Mesenteric fat pad (tissue), 1 donor: ENCODE measurements at regions not wholly inside any gene's neighbourhood (a gene's known extent, or its start where the extent isn't known, plus 50 kb on each side); places are given as distances from the start of the nearest gene placed in this dataset.
A peak's percentile ranks its signal among the peaks of the same experiment; 100 is the strongest.
"Not testable (repeated sequence)": the region's sequence is repeated elsewhere in the genome, so short reads cannot be mapped to it uniquely, and the experiment has no call there.

ENCODE experiments used
- DNase-seq: peaks from one replicate; pipeline ENCODE4 v3.0.0-alpha.2; 2020; ENCODE audit warnings: low spot score
- donor health status: DM: yes; HTN: yes; CAD: no.

GRCh38 chr12:42030588-42030987 lies 114.1 kb downstream of the GXYLT1 start:
- no peak for DNase-seq

- no peak for DNase-seq
Measured at GRCh38 chr12:42027546-42027945, 117.1 kb downstream of the GXYLT1 start.

DNA sequence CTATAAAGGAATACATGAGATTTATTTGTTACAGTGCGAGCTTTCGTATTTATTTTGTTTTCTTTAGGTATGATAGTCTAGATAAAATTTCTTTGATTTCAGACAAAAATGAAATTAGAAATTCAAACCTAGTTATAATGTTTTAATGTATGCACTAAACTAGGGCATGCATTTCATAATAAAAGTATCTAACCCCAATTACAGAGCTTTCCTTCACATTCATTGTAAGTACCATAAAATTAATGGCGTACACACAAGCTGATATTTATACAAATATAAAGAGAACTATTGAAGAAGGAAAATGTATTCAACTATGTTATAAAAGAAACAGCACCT lies 120.2 kb downstream of the GXYLT1 start:
- DNase-seq: no peak

DNA sequence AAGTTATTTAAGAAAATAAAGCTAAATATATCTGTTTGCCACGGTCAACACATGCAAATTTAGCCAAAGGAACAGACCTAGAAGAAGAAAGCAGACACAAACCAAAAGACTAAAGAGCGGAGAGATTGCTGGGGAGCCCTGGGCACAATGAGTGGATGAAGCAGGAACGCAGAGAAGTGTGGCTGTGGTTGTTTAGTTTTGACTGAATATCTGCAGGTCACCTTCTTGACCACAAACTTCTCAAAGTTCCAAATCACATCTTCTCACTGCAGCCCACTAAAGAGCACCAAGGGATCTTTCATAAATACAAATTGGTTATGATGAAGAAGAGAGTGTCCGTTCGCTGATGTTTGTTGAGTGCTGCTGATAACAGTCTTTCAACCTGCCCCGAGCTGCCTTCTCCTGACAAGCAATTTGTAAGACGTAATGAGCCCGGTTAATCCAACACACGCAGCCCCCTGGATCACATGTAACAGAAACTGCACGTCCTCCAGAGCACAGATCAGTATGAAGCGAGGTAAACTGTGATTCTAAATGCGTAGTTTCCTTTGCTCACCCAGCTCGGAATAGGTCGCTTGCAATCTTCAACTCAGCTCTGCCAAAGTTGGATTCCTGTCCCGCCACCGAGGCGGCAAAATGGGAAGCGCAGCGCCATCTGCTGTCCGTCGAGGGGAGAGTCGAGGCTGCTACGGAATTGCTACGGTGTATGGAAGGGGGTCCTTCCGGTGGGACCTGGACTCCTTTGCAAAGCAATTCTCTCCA lies 120.8 kb downstream of the GXYLT1 start:
- DNase-seq: peak; percentile 91

- not testable (repeated sequence) for DNase-seq
Measured at GRCh38 chr12:42021937-42022336, 122.7 kb downstream of the GXYLT1 start.

DNA sequence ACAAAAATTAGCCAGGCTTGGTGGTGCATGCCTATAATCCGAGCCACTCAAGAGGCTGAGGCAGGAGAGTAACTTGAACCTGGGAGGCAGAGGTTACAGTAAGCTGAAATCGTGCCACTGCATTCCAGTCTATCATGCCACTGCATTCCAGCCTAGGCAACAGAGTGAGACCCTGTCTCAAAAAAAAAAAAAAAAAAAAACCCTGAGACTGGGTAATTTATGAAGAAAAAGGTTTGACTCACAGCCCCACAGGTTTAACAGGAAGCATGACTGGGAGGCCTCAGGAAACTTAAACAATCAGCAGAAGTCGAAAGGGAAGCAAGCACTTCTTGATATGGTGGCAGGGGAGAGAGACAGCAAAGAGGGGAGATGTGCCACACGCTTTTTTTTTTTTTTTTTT lies 123.2 kb downstream of the GXYLT1 start:
- DNase-seq: no peak

- no peak for DNase-seq
Measured at GRCh38 chr12:42020226-42020625, 124.4 kb downstream of the GXYLT1 start.

GRCh38 chr12:42019746-42020145 lies 124.9 kb downstream of the GXYLT1 start:
- no peak for DNase-seq

DNA sequence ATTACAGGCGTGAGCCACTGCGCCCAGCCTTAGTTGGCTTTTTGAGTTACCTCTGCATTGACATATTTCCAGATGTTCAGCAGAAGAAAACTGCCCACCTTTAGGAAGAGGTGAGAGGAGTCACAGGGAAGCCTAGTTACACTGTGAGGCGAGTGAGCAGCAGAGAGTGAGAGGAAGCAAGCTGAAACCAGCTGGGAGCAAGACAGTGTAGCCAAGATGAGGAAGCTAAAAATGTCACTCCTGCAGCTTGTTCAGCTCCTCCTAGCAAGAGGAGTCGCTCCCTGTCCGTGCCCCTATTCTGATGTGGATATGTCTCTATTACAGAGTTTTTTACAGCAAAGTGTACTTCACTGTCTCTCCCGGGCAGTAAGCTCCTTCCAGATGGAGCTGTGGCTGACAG lies 127.6 kb downstream of the GXYLT1 start:
- no peak for DNase-seq

DNA sequence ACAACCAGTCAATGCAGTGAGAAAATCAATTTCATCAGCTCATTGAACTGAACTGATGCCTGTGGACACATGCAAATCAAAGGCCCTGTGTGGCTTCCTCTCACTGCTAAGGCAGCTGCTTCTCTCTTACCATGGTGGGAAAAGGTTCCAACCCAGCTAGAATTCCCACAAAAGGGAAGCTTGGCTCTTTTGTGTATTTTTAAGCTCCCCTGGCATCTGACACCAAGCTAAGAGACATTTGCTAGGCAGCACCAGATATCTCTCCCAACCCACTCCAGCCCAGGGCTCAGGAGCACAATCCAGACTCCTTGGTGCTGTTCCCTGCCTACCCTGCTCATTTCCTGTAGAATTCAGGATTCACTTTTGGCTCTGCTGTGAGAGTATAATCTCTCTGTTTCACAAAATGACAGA lies 129.6 kb downstream of the GXYLT1 start:
- DNase-seq: no peak

DNA sequence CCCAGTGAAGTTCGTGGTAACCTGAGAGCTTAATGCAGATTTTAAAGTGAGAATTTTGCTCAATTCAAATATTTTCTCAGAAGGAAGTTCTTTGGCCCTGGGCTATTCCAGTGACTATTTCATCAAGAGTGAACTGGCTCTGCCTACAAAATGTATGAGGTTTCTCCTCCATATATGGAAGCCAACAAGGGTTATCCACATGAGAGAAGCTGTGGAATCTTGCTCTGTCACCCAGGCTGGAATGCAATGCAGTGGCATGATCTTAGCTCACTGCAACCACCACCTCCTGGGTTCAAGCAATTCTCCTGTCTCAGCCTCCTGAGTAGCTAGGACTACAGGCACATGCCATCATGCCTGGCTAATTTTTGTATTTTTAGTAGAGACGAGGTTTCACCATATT lies 132.2 kb downstream of the GXYLT1 start:
- not testable (repeated sequence) for DNase-seq

GRCh38 chr12:42010715-42011114 lies 134.0 kb downstream of the GXYLT1 start:
- no peak for DNase-seq

DNA sequence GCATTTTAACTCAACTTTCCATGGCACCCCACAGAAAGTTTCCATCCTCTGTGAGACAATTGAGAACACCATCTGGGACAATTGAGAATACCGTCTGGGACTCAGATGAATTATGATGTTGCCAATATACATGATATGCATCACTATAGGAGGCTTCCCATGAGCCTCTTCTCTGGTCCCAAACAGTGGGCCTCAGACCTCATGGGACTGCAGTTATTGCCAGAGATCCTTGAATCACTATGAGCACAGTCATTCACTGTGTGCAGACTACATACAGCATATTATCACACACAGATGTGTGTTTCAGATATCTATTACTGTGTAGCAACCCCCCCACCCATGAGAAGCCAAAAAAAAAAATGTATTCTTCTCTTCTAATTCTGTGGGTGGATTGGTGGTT lies 134.4 kb downstream of the GXYLT1 start:
- DNase-seq: no peak

DNA sequence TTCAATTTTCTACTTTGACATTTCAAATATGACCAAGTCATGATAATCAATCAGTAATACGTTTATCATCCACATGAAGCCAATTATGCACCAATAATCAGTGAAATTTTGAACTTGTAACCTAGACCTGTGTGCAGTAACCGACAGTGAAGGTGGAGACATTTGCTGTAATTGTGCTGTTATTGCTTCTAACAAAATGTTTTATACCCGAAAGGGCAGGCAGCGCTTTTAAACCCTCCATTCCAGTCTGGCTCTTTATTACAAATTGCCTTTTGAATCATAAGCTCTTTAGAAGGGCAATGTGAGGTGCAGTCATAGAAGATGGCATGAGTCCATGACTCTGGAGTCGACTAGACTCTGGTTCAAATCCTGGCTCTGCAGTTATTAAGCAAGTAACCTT lies 135.7 kb downstream of the GXYLT1 start:
- no peak for DNase-seq

- no peak for DNase-seq
Measured at GRCh38 chr12:42003031-42003430, 141.6 kb downstream of the GXYLT1 start.

DNA sequence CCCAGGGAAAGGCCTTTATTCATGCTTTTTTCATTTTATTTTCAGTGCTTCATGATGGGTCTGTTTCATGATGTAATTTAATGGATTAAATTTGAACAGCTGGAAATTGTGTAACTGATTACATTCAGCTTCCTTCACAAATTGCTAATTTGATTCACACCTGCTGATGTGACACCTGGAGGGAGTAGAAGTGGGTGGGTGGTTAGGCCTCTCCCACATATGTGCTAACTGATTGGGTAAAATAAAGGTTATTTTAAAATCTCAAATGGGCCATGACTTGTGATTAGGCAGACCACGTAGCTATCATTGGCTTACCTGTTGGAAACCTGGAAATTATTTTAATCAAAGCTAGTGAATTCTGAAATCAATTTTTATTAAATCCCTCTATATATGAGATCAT lies 142.1 kb downstream of the GXYLT1 start:
- no peak for DNase-seq

DNA sequence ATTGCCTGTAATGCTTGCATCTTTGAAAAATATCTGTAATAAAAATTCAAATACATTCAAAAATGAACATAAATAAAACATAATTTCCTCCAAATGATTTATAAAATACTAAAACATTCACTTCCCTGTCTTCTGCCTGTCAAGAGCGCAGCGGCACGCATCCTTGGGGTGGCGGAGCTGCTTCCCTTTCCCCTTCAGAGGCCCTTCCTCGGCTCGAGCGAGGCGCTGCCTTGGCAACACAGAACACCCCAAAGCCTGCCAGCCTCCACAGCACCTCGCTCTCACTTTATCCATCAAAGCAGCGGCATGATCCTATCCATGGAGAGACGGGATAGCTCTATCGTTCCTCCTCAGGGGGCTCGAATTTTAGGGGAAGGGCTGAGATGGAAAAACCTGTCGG lies 146.2 kb downstream of the GXYLT1 start:
- no peak for DNase-seq

- no peak for DNase-seq
Measured at GRCh38 chr12:41993283-41993682, 151.4 kb downstream of the GXYLT1 start.

DNA sequence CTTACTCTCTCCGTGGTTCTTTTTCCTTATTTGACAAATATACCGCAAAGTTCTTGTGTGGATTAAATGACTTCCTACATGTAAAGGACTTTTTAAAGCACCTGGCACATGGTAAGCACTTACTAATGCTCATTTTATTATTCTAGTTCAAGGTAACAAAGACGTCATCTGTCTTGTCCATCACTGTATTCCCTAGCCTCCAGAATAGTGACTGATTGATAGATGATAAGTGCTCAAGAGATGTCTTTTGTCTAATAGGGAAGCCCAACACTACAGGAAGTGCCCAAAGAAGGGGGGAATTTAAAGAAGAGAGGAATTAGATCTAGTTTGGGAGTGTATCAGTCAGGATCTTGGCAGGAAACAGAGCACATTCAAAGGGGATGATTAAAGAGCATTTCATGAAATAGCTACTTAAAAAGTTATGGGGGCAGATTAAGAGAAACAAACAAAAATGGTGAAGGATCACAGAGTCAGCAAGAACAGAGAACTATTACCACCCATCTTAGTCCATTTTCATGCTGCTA lies 151.9 kb downstream of the GXYLT1 start:
- no peak for DNase-seq

- DNase-seq: no peak
Measured at GRCh38 chr12:41992022-41992421, 152.7 kb downstream of the GXYLT1 start.

DNA sequence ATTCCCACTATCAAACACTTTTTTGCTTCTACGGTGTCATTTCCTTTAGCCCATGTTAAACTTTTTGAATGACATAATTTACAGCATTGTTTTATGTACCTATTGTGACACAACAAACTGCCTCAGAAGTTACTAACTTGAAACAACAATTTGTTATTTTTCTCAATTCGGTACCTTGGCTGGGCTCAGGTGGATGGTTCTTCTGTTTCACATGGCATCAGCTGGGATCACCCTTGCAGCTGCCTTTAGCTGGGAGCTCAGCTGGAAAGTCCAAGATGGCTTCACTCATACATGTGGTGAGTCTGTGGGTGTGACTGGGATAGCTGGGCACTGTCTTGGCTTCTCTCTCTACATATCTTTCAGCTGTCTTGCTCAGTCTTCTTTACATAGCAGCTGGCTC lies 156.0 kb downstream of the GXYLT1 start:
- DNase-seq: no peak

DNA sequence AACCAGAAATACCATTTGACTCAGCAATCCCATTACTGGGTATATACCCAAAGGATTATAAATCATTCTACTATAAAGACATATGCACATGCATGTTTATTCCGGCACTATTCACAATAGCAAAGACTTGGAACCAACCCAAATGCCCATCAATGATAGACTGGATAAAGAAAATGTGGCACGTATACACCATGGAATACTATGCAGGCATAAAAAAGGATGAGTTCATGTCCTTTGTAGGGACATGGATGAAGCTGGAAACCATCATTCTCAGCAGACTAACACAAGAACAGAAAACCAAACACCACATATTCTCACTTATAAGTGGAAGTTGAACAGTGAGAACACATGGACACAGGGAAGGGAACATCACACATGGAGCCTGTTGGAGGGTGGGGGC lies 158.2 kb downstream of the GXYLT1 start:
- not testable (repeated sequence) for DNase-seq

- no peak for DNase-seq
Measured at GRCh38 chr12:41983856-41984255, 160.8 kb downstream of the GXYLT1 start.

GRCh38 chr12:41983394-41983793 lies 161.3 kb downstream of the GXYLT1 start:
- no peak for DNase-seq
